Esophagus squamous epithelium (tissue), 5 donors: ENCODE measurements at regions not wholly inside any gene's neighbourhood (a gene's known extent, or its start where the extent isn't known, plus 50 kb on each side); places are given as distances from the start of the nearest gene placed in this dataset.

ENCODE experiments used
- DNase-seq: peaks from one replicate; lab custom pipeline; 2025; lab: John Stamatoyannopoulos, UW
- H3K27ac ChIP-seq, 4 donors: fragments of 200-600 bp; sonication (generic); one replicate each; pipeline ENCODE4 v1.5.1; 2016 to 2019; ENCODE audit warnings: mild to moderate bottlenecking in 1 of 4
- H3K27me3 ChIP-seq, 4 donors: fragments of 200-600 bp; sonication (generic); 1 replicate in 3 of 4; 2 replicates in 1 of 4; pipeline versions ENCODE4 v1.5.1 to v1.6.0; 2017 to 2021; ENCODE audit warnings: antibody characterized with exemption in 1 of 4
- H3K36me3 ChIP-seq, 3 donors: fragments of 200-600 bp; sonication (generic); one replicate each; pipeline ENCODE4 v1.5.1; 2016 to 2019
- H3K4me1 ChIP-seq, 3 donors: fragments of 200-600 bp; sonication (generic); one replicate each; pipeline ENCODE4 v1.5.1; 2017 to 2019
- H3K4me3 ChIP-seq, 4 donors: fragments of 200-600 bp; sonication (generic); 1 replicate in 3 of 4; 2 replicates in 1 of 4; pipeline ENCODE4 v1.5.1; 2016 to 2019; ENCODE audit warnings: mild to moderate bottlenecking in 2 of 4, moderate library complexity in 1 of 4
- H3K9me3 ChIP-seq, 3 donors: fragments of 200-600 bp; sonication (generic); one replicate each; pipeline ENCODE4 v1.5.1; 2016 to 2019
- POLR2A ChIP-seq, 4 donors: fragments of 450-650 bp; IDR thresholded peaks; one replicate each; pipeline ENCODE4 v1.6.1; 2017; ENCODE audit warnings: antibody characterized with exemption in 4 of 4, mild to moderate bottlenecking in 4 of 4, moderate library complexity in 3 of 4
- WGBS, 2 donors: methylation state at CpG; one replicate each; pipeline ENCODE4 v1.1.5; 2018; 5-methylcytosine and 5-hydroxymethylcytosine counted together
- intact Hi-C: fragments of 100-400 bp; cut with DNase I; formaldehyde crosslinking; loops from one replicate; pipeline ENCODE4 v1.15.0; 2022
- TF ChIP-seq, protein P1 (sequence below), 6 experiments: fragments of 450-650 bp in 4 of 6; fragments of 200-600 bp in 2 of 6; sonication (generic) in 2 of 6; IDR thresholded peaks; one replicate each; pipeline ENCODE4 v1.5.1; 2016 to 2019; ENCODE audit warnings: antibody characterized with exemption in 6 of 6, mild to moderate bottlenecking in 4 of 6, moderate library complexity in 4 of 6
- donor health status: DM: yes; HTN: yes; CAD: no.

DNA sequence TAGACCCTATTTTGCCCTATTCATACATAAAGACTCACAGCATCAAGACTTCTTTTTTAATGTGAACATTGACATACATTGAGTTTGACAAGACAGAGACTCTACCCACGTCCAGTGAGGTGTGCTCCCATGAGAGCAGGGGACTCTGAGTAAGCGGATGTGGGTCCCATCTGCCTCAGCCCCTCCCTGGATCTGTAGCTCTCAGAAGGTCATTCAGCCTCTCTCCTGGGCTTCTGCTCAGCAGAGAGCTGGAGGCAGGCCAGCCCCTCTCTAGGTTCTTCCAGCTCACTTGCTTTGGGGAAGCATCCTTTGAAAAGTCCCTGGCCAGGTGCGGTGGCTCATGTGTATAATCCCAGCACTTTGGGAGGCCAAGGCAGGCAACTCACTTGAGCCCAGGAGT, 146.9 kb upstream of the ZMIZ1 start:
- 82 to 88% methylated on average over 2 to 3 of the region's 3 CpGs for WGBS, 2 donors
- peaks cover 0 to 6% (median 0%) of the 10 kb centered on the region in 3 donors for H3K9me3 ChIP-seq
- no peaks in the 10 kb centered on the region for H3K36me3 ChIP-seq
- DNase-seq, result no peak
- no peaks in the 10 kb centered on the region for H3K27me3 ChIP-seq
- TF ChIP-seq, protein P1, sequence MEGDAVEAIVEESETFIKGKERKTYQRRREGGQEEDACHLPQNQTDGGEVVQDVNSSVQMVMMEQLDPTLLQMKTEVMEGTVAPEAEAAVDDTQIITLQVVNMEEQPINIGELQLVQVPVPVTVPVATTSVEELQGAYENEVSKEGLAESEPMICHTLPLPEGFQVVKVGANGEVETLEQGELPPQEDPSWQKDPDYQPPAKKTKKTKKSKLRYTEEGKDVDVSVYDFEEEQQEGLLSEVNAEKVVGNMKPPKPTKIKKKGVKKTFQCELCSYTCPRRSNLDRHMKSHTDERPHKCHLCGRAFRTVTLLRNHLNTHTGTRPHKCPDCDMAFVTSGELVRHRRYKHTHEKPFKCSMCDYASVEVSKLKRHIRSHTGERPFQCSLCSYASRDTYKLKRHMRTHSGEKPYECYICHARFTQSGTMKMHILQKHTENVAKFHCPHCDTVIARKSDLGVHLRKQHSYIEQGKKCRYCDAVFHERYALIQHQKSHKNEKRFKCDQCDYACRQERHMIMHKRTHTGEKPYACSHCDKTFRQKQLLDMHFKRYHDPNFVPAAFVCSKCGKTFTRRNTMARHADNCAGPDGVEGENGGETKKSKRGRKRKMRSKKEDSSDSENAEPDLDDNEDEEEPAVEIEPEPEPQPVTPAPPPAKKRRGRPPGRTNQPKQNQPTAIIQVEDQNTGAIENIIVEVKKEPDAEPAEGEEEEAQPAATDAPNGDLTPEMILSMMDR (IDR thresholded peaks at IDR 0.05), result no peak
- no peak for TF ChIP-seq POLR2A (IDR thresholded peaks at IDR 0.05)
- H3K4me3 ChIP-seq, result no peak overlapping the region
- H3K27ac ChIP-seq, result no peak overlapping the region
- intact Hi-C loops, result no loop called here
- peaks cover 0 to 20% (median 7%) of the 10 kb centered on the region in 3 donors for H3K4me1 ChIP-seq

DNA sequence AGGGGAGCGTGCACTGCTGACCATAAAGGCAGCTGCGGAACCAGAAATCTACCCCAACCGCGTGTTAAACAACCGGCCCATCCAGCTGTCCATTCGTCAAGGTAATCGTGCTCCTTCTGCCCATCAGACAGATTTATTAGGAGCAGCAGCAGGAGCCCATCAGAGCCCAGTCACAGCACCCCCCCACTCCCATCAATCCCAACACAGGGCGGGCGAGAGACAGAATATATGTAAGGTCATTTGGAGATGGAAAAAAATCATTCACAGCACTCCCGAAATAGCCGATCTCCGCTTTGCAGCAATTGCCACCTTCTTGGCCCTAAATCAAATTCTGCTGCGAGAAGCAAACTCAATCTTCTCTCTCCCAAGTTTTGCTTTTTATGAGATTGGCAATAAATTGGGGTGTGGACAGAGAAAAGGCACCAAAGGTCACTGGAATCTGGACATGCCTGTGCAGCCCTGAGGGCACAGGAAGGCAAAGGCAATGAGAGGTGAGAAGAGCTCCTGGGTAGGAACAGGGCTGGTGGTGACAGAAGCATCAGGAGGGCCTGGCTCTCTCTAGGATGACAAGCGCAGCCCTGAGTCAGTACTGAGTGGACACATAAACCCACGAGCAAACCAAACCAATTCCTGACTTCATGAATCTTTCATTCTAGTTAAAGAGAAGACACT, 145.0 kb upstream of the ZMIZ1 start:
- TF ChIP-seq POLR2A (IDR thresholded peaks at IDR 0.05), result no peak
- TF ChIP-seq, protein P1 (IDR thresholded peaks at IDR 0.05), result no peak
- WGBS, 2 donors, result 66 to 67% methylated on average over 7 to 9 of the region's 15 CpGs
- Histone ChIP-seq H3K4me3 (no peak overlapping the region), H3K36me3 (no peaks in the 10 kb centered on the region), H3K27me3 (no peaks in the 10 kb centered on the region), H3K4me1 (peaks cover 5 to 31% (median 15%) of the 10 kb centered on the region in 3 donors), H3K9me3 (peaks cover 0 to 6% (median 0%) of the 10 kb centered on the region in 3 donors), H3K27ac (no peak overlapping the region)
- intact Hi-C loops, result no loop called here
- no peak for DNase-seq

DNA sequence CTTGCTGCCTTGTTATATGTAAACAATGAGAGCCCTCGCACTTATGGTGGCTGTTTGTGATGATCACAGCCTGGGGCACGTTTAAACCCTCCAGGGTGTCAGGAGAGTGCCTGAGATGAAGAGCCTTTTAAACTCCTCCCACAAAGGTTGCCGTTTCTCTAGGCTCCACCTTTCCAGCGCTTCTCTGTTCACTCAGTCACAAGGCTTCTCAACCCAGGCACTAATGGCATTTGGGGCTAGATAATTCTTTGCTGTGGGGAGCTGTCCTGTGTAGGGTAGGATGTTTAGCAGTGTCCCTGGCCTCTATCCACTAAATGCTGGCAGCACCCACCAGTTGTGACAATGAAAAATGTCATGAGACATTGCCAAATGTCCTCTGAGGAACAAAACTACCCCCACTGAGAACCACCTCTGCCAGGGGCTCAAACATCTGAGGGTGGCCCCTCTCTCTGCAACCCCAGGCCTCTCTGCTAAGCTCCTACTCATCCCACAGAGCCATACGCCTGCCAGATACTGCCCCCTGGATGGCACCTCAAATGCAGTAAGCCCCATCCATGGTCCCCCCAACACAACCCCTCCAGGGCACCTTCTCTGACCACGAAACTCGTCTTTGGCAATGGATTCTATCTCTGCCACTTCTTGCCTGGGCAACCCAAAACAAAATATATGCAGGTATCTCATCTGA, 144.3 kb upstream of the ZMIZ1 start:
- Histone ChIP-seq H3K36me3 (no peaks in the 10 kb centered on the region), H3K27me3 (no peaks in the 10 kb centered on the region), H3K27ac (no peak overlapping the region), H3K9me3 (peaks cover 0 to 6% (median 0%) of the 10 kb centered on the region in 3 donors), H3K4me3 (no peak overlapping the region), H3K4me1 (peaks cover 5 to 31% (median 15%) of the 10 kb centered on the region in 3 donors)
- no peak for TF ChIP-seq POLR2A (IDR thresholded peaks at IDR 0.05)
- TF ChIP-seq, protein P1 (IDR thresholded peaks at IDR 0.05), result no peak
- WGBS, 2 donors, result 70 to 83% methylated on average over 6 to 7 of the region's 7 CpGs
- intact Hi-C loops, result no loop called here
- DNase-seq, result no peak

DNA sequence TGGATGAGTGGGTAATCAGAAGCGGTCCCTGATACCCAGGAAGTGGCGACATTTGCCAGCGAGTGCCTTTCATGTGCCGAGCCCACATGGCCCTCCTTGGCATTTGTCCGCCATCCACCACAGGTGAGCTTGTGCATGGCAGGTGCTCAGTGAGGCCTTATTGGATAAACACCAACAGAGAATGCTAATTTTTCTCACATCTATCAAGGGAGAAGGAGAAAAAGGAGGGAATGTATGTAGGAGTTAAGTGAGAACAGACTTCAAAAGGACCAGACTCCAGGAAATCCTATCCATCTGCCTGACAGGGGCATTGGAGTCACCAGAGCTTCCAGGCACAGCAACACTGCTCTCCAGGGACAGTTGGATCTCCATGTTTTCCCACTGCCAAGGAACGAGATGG, 143.5 kb upstream of the ZMIZ1 start:
- intact Hi-C loops, result no loop called here
- H3K27ac ChIP-seq, result peak overlapping the region; percentile 11 to 70 (median 50)
- no peak for DNase-seq

More for the DNA sequence above, 143.5 kb upstream of the ZMIZ1 start:
- Histone ChIP-seq H3K27me3 (no peaks in the 10 kb centered on the region), H3K4me3 (no peak overlapping the region), H3K4me1 (peaks cover 5 to 31% (median 15%) of the 10 kb centered on the region in 3 donors), H3K9me3 (peaks cover 0 to 1% (median 0%) of the 10 kb centered on the region in 3 donors), H3K36me3 (no peaks in the 10 kb centered on the region)
- TF ChIP-seq, protein P1 (IDR thresholded peaks at IDR 0.05), result no peak
- TF ChIP-seq POLR2A (IDR thresholded peaks at IDR 0.05), result no peak
- WGBS, 2 donors, result 79 to 89% methylated on average over 5 to 6 of the region's 6 CpGs
